HepG2 (cell line): ENCODE measurements at regions not wholly inside any gene's neighbourhood (a gene's known extent, or its start where the extent isn't known, plus 50 kb on each side); places are given as distances from the start of the nearest gene placed in this dataset.

Source experiments
- AGO1 ChIP-seq: fragments of 200-400 bp; formaldehyde crosslinking; IDR thresholded peaks from 2 replicates; pipeline ENCODE4 v1.6.1; 2017; ENCODE audit warnings: mild to moderate bottlenecking, low read depth, low read length, moderate library complexity; ENCODE audit not compliant: poor library complexity, severe bottlenecking
- CBX1 ChIP-seq: IDR thresholded peaks from one replicate; pipeline ENCODE4 v1.6.1; 2016; ENCODE audit warnings: antibody characterized with exemption, low read depth
- CHD2 ChIP-seq: IDR thresholded peaks from 2 replicates; pipeline ENCODE4 v1.6.1; 2011; ENCODE audit warnings: low read depth, low read length, improper control_type of control experiment
- FOXO1 ChIP-seq: sonication (generic); formaldehyde crosslinking; IDR thresholded peaks from 2 replicates; pipeline ENCODE4 v1.4.0; 2020; ENCODE audit warnings: missing genetic modification reagents
- GATAD2A ChIP-seq: IDR thresholded peaks from 2 replicates; pipeline ENCODE4 v1.6.1; 2016
- HOXA7 ChIP-seq: sonication (generic); formaldehyde crosslinking; IDR thresholded peaks from 2 replicates; pipeline ENCODE4 v1.8.1; 2022; ENCODE audit warnings: mild to moderate bottlenecking, missing genetic modification reagents, moderate library complexity
- KMT2B ChIP-seq: IDR thresholded peaks from 2 replicates; pipeline ENCODE4 v1.6.1; 2016; ENCODE audit warnings: missing genetic modification reagents, missing compliant biosample characterization
- MEIS1 ChIP-seq: sonication (generic); formaldehyde crosslinking; IDR thresholded peaks from 2 replicates; pipeline ENCODE4 v1.9.0; 2021; ENCODE audit warnings: mild to moderate bottlenecking, missing genetic modification reagents, moderate library complexity, borderline replicate concordance
- MTF2 ChIP-seq: sonication (generic); formaldehyde crosslinking; IDR thresholded peaks from 2 replicates; pipeline ENCODE4 v1.5.0; 2020; ENCODE audit warnings: missing genetic modification reagents, borderline replicate concordance
- NBN ChIP-seq: fragments of 450-650 bp; conservative IDR thresholded peaks from 2 replicates; pipeline ENCODE4 v1.6.1; 2017
- NCOA5 ChIP-seq: sonication (generic); formaldehyde crosslinking; IDR thresholded peaks from 2 replicates; pipeline ENCODE4 v1.4.0; 2020; ENCODE audit warnings: missing genetic modification reagents
- SIN3B ChIP-seq: fragments of 150-350 bp; IDR thresholded peaks from 2 replicates; pipeline ENCODE4 v1.6.1; 2014; ENCODE audit warnings: low read length
- SRF ChIP-seq: IDR thresholded peaks from 2 replicates; pipeline ENCODE4 v1.6.1; 2011; ENCODE audit warnings: mild to moderate bottlenecking, low read depth, low read length, moderate library complexity
- ZNF563 ChIP-seq: sonication (generic); formaldehyde crosslinking; IDR thresholded peaks from 2 replicates; pipeline ENCODE4 v1.8.0; 2022; ENCODE audit warnings: mild to moderate bottlenecking, moderate library complexity, missing genetic modification reagents
- ZNF619 ChIP-seq: sonication (generic); formaldehyde crosslinking; IDR thresholded peaks from 2 replicates; pipeline ENCODE4 v1.4.0; 2020; ENCODE audit warnings: mild to moderate bottlenecking, missing genetic modification reagents
- ZNF652 ChIP-seq: IDR thresholded peaks from 2 replicates; pipeline ENCODE4 v1.6.1; 2016; ENCODE audit warnings: low read depth, borderline replicate concordance
- ZNF709 ChIP-seq: sonication (generic); formaldehyde crosslinking; IDR thresholded peaks from 2 replicates; pipeline ENCODE4 v1.5.0; 2020; ENCODE audit warnings: mild to moderate bottlenecking, missing genetic modification reagents
- TF ChIP-seq, protein P1 (sequence below): sonication (generic); formaldehyde crosslinking; IDR thresholded peaks from 2 replicates; pipeline ENCODE4 v1.4.0; 2020; ENCODE audit warnings: mild to moderate bottlenecking, missing genetic modification reagents
- TF ChIP-seq, protein P2 (sequence below): sonication (generic); formaldehyde crosslinking; IDR thresholded peaks from 2 replicates; pipeline ENCODE4 v1.4.0; 2020; ENCODE audit warnings: missing genetic modification reagents, borderline replicate concordance
- TF ChIP-seq, protein P3 (sequence below): sonication (generic); formaldehyde crosslinking; IDR thresholded peaks from 2 replicates; pipeline ENCODE4 v1.5.0; 2020; ENCODE audit warnings: missing genetic modification reagents
- TF ChIP-seq, protein P4 (sequence below): sonication (generic); formaldehyde crosslinking; IDR thresholded peaks from 2 replicates; pipeline ENCODE4 v1.5.1; 2020; ENCODE audit warnings: mild to moderate bottlenecking, missing genetic modification reagents, borderline replicate concordance
- TF ChIP-seq, protein P5 (sequence below): sonication (generic); formaldehyde crosslinking; IDR thresholded peaks from 2 replicates; pipeline ENCODE4 v1.4.0; 2020; ENCODE audit warnings: low read depth, mild to moderate bottlenecking, missing genetic modification reagents
- TF ChIP-seq, protein P6 (sequence below): IDR thresholded peaks from 2 replicates; pipeline ENCODE4 v1.6.1; 2016

DNA sequence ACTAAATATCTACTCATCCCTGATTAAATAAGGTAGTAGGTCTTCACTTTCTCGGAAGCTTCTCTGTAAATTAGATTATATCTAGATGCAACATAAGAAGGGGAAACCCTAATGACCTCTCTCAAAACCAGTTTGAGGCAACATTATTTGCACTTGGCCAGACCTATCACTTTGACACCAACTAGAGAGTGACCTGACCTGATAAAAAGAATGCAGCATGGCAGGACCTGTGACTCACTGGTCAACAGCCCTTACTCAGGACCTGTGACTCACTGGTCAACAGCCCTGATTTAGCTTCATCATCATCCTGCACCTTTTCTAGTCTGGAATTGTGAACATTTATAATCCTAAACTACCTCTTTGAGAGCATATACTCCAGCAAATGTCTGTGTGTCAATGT, 1957.7 kb upstream of the CELF4 start (continued):
- TF ChIP-seq, protein P1, sequence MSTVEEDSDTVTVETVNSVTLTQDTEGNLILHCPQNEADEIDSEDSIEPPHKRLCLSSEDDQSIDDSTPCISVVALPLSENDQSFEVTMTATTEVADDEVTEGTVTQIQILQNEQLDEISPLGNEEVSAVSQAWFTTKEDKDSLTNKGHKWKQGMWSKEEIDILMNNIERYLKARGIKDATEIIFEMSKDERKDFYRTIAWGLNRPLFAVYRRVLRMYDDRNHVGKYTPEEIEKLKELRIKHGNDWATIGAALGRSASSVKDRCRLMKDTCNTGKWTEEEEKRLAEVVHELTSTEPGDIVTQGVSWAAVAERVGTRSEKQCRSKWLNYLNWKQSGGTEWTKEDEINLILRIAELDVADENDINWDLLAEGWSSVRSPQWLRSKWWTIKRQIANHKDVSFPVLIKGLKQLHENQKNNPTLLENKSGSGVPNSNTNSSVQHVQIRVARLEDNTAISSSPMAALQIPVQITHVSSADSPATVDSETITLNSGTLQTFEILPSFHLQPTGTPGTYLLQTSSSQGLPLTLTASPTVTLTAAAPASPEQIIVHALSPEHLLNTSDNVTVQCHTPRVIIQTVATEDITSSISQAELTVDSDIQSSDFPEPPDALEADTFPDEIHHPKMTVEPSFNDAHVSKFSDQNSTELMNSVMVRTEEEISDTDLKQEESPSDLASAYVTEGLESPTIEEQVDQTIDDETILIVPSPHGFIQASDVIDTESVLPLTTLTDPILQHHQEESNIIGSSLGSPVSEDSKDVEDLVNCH (CRISPR knock-in tag): no peak
- TF ChIP-seq HOXA7 (CRISPR knock-in tag): no peak
- TF ChIP-seq, protein P2, sequence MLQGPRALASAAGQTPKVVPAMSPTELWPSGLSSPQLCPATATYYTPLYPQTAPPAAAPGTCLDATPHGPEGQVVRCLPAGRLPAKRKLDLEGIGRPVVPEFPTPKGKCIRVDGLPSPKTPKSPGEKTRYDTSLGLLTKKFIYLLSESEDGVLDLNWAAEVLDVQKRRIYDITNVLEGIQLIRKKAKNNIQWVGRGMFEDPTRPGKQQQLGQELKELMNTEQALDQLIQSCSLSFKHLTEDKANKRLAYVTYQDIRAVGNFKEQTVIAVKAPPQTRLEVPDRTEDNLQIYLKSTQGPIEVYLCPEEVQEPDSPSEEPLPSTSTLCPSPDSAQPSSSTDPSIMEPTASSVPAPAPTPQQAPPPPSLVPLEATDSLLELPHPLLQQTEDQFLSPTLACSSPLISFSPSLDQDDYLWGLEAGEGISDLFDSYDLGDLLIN: no peak
- TF ChIP-seq, protein P3, sequence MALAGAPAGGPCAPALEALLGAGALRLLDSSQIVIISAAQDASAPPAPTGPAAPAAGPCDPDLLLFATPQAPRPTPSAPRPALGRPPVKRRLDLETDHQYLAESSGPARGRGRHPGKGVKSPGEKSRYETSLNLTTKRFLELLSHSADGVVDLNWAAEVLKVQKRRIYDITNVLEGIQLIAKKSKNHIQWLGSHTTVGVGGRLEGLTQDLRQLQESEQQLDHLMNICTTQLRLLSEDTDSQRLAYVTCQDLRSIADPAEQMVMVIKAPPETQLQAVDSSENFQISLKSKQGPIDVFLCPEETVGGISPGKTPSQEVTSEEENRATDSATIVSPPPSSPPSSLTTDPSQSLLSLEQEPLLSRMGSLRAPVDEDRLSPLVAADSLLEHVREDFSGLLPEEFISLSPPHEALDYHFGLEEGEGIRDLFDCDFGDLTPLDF: no peak
- TF ChIP-seq SIN3B: no peak
- peak; percentile 22; the same call in 1 of the 2 replicates for TF ChIP-seq FOXO1 (CRISPR knock-in tag)
- TF ChIP-seq, protein P4, sequence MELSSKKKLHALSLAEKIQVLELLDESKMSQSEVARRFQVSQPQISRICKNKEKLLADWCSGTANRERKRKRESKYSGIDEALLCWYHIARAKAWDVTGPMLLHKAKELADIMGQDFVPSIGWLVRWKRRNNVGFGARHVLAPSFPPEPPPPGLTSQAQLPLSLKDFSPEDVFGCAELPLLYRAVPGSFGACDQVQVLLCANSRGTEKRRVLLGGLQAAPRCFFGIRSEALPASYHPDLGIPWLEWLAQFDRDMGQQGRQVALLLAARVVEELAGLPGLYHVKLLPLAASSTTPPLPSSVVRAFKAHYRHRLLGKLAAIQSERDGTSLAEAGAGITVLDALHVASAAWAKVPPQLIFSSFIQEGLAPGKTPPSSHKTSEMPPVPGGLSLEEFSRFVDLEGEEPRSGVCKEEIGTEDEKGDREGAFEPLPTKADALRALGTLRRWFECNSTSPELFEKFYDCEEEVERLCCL (CRISPR knock-in tag): no peak
- TF ChIP-seq SRF: no peak
- no peak for TF ChIP-seq ZNF652 (CRISPR knock-in tag)
- no peak for TF ChIP-seq CHD2
- no peak for TF ChIP-seq GATAD2A (CRISPR knock-in tag)
- TF ChIP-seq, protein P5, sequence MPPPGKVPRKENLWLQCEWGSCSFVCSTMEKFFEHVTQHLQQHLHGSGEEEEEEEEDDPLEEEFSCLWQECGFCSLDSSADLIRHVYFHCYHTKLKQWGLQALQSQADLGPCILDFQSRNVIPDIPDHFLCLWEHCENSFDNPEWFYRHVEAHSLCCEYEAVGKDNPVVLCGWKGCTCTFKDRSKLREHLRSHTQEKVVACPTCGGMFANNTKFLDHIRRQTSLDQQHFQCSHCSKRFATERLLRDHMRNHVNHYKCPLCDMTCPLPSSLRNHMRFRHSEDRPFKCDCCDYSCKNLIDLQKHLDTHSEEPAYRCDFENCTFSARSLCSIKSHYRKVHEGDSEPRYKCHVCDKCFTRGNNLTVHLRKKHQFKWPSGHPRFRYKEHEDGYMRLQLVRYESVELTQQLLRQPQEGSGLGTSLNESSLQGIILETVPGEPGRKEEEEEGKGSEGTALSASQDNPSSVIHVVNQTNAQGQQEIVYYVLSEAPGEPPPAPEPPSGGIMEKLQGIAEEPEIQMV (CRISPR knock-in tag): no peak
- TF ChIP-seq MTF2 (CRISPR knock-in tag): no peak
- TF ChIP-seq NBN: no peak
- TF ChIP-seq NCOA5 (CRISPR knock-in tag): no peak
- no peak for TF ChIP-seq AGO1
- TF ChIP-seq KMT2B (CRISPR knock-in tag): no peak
- TF ChIP-seq ZNF709 (CRISPR knock-in tag): no peak
- TF ChIP-seq ZNF563: no peak
- no peak for TF ChIP-seq ZNF619 (CRISPR knock-in tag)
- TF ChIP-seq, protein P6, sequence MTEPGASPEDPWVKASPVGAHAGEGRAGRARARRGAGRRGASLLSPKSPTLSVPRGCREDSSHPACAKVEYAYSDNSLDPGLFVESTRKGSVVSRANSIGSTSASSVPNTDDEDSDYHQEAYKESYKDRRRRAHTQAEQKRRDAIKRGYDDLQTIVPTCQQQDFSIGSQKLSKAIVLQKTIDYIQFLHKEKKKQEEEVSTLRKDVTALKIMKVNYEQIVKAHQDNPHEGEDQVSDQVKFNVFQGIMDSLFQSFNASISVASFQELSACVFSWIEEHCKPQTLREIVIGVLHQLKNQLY: no peak
- TF ChIP-seq CBX1: no peak
- no peak for TF ChIP-seq MEIS1
